Stimulated activated CD4-positive, alpha-beta T cell treated with anti-CD3 and anti-CD28 coated beads, TNF-alpha, amount 100 ng/mL, for 24 hours (primary cell): ENCODE measurements at regions not wholly inside any gene's neighbourhood (a gene's known extent, or its start where the extent isn't known, plus 50 kb on each side); places are given as distances from the start of the nearest gene placed in this dataset.

Experiments
- DNase-seq, 3 experiments: peaks; one replicate each; pipeline ENCODE4 v3.0.0-alpha.2; 2020; ENCODE audit warnings: low read depth in 3 of 3

DNA sequence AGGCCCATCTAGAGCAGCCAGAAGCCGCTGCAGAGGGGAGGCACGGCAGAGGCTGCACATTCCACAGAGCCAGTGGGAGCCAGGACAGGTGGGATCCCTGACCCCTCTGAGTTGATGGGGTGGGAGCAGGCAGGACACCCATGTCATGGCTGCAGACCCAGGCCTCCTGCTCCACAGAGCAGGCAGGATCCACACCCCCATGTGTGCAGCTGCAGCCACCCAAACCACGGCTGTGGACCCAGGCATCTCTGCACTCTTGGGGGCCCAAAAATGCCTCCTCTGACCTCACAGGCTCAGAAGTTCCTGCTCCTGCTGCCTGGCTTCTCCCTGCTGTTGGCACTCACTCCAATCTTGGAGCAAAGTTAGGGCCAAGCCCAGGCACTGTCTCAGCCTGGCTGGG, 112.3 kb upstream of the TMEM18 start:
- no peak for DNase-seq

DNA sequence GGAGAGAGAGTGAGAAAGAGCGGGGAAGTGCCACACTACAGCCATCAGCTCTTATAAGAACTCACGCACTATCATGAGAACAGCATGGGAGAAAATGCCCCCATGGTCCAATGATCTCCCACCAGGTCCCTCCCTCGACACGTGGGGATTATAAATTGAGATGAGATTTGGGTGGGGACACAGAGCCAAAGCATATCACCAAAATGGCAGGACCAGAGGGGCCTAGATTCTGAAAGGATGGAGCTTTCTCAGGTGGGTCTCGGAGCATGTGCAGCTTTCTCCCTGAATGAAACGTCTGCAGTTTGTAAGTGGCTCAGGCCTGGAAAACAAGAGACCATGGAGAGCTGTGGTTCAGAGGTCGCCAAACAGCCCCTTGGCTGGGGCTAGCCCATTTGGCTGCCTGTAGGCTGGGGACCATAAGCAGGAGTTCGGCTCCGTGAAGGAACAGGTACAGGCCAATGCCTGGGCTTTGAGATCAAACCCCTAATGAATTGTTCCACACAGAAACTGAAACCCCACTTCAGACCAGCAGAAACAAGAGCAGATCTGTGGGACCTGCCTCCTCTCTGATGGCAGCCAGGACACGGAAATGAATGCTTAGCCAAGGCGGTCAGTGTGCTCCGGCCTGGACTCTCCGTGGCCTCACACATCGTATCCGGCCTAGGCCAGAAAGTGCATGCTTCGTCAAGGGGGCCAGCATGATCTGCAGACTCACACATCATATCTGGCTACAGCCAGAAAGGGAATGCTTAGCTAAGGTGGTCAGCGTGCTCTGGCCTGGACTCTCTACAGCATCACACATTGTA, 111.2 kb upstream of the TMEM18 start:
- no peak for DNase-seq

DNA sequence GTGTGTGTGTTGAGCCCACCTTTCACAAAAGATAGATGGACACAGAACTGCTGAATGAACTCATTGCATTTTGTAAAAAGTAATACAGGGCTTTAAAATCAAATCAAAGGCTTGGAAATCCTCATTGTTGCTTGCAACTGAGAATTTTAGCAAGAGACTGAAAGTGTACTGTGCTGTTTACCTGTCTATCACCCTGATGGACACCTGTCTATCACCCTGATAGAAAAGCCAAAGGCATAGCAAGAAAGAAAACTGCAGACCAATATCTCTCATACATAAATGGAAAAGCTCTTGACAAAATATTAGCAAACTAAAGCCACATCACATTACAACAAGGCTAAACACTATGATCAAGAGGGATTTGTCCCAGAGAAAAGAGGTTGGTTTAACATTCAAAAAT, 107.5 kb upstream of the TMEM18 start:
- DNase-seq, result no peak

DNA sequence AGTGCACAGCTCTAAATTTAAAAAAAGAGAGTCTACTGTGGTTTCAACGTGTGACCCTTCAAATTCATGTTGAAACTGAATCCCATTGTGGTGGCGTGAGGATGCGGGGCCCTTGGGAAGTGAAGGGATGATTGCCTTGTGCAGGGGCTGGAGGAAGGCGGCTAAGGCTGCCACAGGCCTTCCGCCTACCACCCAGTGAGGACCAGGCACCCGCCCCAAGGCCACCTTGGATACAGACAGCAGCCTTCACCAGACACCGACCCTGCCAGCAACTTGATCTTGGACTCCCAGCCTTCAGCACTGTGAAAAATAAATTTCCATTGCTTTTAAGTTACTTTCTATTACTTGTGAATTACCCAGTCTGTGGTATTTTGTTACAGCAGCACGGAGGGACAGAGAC, 103.4 kb upstream of the TMEM18 start:
- no peak for DNase-seq

DNA sequence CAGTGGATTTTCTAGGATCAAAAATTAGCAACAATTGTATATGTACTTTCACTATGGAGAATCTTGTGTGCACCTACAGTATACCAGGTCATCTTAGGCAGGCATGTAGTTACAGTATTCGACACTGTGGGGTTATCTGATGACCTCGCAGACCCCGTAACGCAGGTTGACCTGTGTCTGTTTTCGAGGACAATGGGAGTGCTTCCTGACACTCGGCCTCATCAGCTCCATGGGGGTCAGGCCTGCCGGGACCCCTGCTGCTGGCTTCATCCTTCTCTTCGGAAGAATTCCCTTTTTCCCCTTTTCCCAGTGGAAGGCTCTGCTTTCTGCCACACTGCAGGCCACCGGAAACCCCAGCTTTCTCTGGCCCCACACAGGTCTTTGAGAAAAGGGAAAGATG, 102.8 kb upstream of the TMEM18 start:
- no peak for DNase-seq

DNA sequence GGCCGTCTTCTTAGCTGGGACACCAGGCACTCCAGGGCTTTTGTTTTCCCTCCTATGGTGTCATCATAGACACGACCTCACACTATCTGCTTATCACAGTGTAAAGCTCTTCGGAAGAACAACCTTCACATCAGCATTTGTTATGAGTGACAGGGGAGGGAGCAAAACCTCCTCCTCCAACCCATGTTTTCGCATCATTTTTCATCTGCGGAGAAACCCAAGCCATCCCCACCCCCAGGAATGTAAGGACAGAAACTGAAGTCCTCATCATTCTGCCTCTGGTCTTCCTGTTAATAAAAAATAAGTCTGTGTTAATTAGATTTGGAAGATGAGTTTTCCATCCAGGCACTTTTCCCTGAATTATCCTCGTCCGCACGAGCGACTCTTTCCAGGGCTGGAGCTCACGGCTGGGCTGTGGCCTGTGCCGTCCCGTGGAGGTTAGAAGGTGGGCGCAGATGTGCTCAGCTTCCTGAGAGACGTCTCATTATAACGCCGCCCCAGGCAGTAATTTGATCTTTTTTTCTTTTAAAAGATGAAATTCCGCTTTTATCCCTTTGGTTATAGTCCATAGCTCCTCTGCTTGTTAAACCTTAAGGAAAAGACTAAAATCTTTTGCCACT, 101.6 kb upstream of the TMEM18 start:
- no peak for DNase-seq

DNA sequence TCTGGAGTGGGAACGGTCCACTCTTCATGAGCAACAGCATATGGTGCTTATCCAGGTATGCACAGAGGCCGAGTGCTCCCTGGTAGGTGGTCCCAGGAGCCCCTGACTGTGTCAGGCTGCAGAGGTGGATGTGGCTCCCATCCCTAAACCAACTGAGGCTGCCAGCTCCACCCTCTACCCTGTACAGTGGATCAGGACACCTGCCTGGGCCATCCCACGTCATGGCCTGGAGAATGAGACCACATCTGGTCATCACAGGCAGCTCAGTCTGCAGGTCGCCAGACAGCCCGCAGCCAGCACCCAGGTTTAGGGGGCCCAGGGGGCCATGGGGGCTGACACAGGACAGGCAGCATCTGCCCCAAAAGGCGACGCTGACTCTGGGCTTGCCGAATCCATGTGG, 100.3 kb upstream of the TMEM18 start:
- DNase-seq, result no peak

DNA sequence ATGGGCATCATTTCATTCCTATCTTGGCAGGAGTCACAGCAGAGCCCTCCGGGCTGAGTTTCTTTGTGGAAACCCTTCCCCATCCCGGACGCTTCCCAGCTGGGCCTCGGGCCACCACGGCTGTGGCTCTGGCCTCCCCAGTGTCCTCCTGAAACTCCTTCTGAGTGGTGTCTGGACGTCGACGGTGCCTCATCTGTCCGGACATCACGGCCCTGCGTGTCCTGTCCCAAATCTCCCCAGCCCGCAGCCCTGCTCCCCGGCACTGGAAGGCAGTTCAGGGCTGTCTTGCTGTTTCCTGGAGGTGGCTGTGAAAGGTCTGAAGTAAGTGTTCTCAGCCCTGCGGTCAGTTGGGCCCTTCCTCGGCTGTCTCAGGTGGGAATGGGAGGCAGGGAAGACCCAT, 99.8 kb upstream of the TMEM18 start:
- no peak for DNase-seq

DNA sequence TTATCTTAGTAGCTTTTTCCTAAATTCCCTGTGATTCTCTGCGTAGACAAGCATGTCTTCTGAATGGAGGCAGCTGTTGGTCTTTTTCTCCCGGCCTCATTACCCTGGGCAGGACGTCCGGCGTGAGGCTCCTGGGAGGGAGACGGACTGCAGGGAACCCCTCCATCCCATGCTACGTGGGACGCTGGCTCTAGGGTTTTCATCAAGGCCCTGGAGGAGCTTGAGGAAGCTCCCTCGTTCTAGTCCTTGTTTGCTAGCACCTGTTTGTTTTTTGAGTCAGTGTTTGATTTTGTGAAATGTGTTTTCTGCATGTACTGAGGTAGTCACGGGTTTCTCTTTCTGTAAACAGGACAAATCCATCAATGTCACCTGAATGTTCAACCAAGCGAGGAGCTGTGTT, 99.3 kb upstream of the TMEM18 start:
- no peak for DNase-seq

DNA sequence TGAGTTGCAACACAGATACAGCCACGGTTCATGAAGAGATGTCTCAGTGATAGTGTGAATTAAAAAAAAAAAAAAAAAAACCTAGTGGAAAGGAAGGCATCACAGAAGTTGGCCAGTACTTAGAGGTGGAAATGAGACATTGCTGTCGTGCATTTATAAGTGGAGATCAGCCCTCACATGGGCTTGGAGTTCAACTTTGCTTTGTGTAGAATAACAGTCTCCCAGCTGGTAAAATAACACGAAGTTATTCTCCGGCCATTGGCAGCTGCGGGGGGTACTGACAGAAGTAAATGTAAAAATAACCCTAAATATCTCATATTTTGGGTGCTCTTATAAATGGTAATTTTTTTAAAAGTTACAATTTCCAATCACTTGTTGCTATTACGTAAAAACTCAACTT, 98.8 kb upstream of the TMEM18 start:
- no peak for DNase-seq

DNA sequence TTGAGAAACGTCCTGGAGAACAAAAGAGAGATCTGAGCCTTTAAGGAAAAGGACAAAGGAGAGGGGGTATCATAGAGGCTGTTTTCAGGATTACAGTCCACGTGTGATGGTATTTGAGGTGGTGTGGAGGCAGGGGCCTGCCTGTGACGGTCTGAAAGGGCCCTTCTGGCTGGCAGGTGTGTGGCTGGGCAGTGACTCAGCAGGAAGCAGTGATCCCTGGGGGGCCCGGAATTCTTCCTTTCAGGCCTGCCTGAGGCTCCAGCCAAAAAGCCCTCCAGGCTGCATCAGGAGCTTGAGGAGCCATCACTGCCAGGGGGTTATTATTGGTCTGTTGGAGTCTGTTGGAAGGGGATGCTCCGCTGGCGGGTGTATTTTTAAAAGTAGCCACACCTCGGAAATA, 97.2 kb upstream of the TMEM18 start:
- DNase-seq, result no peak

DNA sequence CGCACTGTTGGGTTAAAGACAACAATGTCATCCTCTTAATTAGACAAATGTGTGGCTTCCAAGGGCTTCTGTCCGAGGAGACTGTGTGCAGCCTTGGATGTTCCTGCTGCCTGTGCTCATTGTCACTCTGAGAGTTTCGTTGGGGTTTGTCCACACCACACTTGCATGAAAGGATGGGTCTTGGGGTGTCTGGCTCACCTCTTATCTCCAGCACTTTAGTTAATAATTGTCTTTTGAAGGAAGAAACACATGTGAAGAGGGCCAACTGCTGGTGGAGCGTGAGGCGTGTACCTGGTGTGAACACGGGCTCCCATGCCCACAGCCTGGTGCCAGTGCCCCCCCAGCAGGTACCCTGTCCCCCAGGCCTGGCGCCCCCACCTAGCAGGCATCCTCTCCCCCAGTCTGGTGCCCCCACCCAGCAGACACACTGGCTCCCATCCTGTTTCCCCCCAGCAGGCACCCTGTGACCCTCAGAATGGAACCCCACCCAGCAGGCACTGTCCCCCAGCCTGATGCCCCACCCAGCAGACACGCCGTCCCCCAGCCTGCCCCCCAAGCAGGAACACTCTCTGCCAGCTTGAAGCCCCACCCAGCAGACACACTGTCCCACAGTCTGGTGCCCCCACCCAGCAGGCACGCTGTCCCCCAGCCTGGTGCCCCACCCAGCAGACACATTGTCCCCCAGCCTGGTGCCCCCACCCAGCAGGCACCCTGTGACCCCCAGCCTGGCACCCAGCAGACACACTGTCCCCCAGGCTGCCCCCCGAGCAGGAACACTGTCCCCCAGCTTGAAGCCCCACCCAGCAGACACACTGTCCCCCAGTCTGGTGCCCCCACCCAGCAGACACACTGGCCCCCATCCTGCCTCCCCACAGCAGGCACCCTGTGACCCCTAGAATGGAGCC, 96.3 kb upstream of the TMEM18 start:
- DNase-seq, result no peak

DNA sequence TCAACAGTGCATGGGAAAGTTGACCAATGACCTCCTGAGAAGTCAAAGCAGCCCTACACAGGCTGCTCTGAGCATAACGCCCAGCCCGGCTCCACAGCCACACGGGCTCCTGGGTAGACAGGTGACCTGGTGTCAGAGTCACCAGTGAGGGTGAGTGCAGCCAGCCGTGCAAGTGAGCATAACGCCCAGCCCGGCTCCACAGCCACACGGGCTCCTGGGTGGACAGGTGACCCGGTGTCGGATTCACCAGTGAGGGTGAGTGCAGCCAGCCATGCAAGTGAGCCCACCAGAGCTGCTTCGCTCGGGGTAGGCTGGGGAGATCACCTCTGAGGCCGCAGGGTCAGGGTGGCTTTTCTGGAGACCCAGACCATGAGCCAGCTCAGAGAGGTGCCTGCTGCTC, 94.3 kb upstream of the TMEM18 start:
- DNase-seq, result no peak

DNA sequence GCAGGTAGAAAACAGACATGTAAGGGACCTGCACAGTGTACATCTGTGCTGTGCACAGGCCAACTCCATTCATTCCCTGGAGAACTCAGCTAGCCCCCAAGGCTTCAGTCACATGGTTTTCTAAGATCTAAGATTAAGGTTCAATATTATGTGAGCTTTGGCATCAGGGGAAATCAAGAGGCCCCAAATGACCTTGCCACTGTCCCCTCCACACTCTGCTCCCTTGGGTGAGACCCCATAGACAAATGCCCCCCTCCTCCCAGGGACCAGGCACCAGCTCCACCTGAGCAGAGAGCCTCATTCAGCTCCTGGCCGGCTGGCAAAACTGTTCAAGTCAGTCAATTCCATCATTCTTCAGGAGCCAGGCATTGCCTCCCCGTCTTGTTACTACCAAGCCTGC, 93.6 kb upstream of the TMEM18 start:
- DNase-seq, result no peak

DNA sequence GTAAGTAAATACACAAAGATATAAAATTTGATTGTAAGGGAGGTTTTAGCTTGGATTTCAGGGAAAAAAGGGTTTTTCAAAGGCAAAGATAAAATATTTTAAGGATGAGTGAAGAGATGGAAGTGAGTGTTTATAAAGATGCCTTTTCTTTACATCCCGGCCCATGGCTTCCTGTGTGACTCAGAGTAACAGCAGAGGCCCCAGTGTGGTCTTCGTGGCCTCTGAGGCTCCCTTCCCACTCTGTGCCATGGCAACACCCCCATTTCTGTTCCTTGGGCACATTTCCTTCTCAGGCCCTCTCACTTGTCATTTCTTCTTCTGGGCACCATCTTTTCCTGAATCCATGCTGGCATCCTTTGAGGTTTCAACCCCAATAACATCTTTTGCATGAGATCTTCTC, 92.6 kb upstream of the TMEM18 start:
- DNase-seq, result no peak

DNA sequence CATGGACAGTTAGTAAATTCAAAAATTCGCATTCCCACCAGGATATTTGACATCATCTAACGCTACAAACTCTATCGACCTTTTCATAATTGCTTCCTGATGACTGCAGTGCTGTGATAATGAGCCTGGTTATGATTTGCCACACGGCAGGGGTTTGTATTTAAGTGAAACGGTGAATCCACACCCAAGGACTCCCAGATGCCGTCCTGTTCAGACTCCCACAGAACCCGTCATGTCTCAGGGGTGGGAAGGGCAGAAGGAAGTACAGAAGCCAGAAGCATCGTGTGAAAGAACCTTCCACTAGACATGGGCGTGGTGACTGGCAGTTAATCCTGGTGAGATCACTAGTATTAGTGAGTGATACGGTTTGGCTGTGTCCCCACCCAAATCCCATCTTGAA, 91.2 kb upstream of the TMEM18 start:
- DNase-seq, result no peak

DNA sequence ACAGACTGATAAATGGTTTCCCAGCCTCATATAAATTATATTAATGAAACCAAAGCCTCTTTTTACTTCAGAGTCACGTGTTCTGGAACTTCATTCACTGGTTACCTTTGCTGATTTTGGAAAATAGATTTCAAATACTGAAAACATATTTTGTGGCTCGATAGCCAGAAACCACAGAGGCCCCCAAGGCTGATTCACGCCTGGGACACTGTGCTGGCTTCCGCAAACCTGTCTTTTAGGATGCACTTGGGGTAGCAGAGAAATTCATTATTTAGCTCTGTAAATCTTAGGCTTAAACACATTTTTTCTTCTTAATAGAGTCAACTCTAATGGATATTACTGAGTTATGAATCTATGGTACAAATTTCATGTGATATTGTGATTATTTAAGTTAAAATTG, 90.7 kb upstream of the TMEM18 start:
- DNase-seq, result no peak

DNA sequence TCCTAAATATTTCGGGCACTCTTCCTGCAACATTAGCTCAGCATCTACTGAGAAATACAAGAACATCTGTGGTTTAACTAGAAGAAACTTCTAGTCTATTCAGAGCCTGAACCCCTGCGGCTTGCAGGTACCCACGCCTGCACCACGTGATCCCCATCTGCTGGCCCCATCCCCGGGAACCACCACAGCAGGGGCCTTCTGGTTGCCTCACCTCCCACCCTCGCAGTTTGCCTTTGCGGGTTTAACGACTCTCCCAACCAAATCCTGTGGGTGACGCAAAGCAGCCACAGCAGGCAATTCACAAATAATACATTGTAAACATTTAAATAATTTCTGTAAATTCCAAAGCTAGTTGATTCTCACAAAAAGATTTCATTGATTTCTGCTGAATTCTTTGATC, 90.2 kb upstream of the TMEM18 start:
- DNase-seq, result no peak

DNA sequence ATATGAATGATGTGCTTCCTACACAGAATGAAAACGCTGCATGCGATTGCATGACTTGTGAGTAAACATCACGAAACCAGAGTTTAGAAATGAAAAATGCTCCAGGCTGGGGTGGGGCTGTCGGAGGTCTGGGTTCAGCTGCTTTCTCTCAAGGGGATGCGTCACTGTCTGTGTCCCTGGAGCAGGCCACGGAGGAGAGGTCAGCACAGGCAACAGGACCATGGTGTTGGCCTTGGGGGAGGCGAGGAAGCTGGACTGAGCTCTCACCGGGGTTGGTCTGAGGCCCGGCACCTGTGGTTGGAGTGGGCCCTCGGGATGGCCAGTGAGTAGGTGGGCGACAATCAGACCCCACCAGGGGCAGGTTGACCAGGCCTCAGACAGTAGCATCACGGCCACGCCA, 89.0 kb upstream of the TMEM18 start:
- DNase-seq, result no peak

DNA sequence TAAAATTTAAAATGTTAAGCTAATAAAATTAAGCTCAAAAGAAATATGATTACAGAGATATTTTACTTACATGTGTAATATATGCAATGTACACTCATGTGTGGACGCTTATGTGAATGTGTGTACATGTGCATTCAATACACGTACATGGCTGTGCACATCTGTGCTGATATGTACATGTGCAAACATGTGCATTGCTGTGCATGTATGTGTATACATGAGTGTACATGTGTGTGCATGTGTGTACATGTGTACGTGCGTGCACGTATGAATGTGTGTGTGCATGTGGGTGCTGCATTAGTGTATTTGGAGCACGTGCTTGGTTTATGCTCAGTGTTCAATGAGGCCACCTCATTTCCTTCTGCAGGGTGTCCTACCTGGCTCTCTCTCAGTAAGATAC, 88.2 kb upstream of the TMEM18 start:
- no peak for DNase-seq

DNA sequence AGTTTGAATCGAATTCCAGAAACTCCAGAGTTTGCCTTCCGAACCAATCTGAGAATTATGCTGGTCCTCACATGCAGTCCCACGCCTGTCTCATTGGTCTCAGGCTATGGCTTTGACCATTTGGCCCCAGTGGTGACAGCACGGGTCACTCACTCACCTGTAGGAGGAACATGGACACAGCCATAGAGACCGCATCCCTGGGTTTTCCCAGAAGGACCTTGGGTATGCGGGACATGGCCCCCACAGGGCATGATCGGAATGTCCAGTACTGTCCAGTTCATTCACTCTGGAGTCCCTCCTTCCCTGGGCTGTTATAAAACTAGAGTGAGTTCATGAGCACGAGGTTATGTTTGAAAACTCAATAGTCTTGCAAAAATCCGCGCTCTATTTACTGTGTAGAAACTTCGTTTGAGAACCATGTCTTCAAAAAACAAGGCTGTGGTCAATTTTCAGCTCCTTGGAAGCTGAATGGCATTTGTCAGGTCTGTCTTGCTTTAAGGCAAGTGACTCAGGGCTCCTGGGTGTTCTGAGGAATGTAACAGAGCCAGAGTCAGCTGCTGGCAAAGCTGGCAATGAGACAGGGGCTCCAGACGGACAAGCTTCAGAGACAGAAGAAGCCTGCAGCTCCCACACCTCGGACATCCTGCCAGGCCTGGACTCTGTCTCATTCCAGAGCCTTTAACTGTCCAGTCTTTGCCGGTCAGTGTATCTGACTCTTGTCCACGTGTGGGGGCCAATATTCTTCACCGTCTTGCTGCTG, 86.7 kb upstream of the TMEM18 start:
- DNase-seq, result no peak

DNA sequence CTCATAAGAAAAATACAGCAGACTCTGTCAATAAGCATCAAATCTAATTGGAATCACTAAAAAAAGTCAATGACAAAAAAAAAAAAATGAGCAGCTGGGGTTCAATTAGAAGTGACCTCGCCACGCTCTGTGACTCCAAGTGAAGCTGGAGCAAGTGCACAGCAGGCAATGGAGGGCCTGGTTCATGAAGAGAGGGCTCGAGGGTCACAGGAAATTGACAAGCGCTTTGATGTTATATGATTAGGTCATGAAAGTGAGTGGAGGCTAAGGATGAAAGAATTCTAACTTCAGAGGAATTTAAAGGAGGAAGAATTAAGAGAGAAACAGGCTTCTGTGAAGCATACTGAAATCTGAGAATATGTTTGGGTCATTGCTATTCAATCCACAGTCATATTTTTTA, 85.4 kb upstream of the TMEM18 start:
- DNase-seq, result no peak
